ENCODE measurements at regions not wholly inside any gene's neighbourhood (a gene's known extent, or its start where the extent isn't known, plus 50 kb on each side); places are given as distances from the start of the nearest gene placed in this dataset.
"Not testable (repeated sequence)": the region's sequence is repeated elsewhere in the genome, so short reads cannot be mapped to it uniquely, and the experiment has no call there.

GRCh38 chr5:25650316-25650715 lies 1005.5 kb upstream of the CDH10 start:
- not testable (repeated sequence) for TF ChIP-seq BCL11A (IDR thresholded peaks at IDR 0.05; ENCODE audit: low read depth in 2 of 2, low read length in 2 of 2); CHD1 (IDR thresholded peaks at IDR 0.05; ENCODE audit: low read depth, low read length); POLR2A (IDR thresholded peaks at IDR 0.05; ENCODE audit: control extremely low read depth in 1 of 2, low read depth in 2 of 2, low read length in 2 of 2); CTCF (IDR thresholded peaks at IDR 0.05; ENCODE audit: control extremely low read depth in 1 of 3, insufficient read depth in 1 of 3, low read depth in 1 of 3, low read length in 3 of 3)

Data from H1 (cell line).